ENCODE measurements at regions not wholly inside any gene's neighbourhood (a gene's known extent, or its start where the extent isn't known, plus 50 kb on each side); places are given as distances from the start of the nearest gene placed in this dataset.

GRCh38 chr6:119950681-119951080 is 601.1 kb upstream of the MAN1A1 start:
- TF ChIP-seq, protein P1, sequence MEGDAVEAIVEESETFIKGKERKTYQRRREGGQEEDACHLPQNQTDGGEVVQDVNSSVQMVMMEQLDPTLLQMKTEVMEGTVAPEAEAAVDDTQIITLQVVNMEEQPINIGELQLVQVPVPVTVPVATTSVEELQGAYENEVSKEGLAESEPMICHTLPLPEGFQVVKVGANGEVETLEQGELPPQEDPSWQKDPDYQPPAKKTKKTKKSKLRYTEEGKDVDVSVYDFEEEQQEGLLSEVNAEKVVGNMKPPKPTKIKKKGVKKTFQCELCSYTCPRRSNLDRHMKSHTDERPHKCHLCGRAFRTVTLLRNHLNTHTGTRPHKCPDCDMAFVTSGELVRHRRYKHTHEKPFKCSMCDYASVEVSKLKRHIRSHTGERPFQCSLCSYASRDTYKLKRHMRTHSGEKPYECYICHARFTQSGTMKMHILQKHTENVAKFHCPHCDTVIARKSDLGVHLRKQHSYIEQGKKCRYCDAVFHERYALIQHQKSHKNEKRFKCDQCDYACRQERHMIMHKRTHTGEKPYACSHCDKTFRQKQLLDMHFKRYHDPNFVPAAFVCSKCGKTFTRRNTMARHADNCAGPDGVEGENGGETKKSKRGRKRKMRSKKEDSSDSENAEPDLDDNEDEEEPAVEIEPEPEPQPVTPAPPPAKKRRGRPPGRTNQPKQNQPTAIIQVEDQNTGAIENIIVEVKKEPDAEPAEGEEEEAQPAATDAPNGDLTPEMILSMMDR (IDR thresholded peaks at IDR 0.05), result no peak
- no peak for TF ChIP-seq POLR2A (IDR thresholded peaks at IDR 0.05)

All from lower leg skin (tissue), 3 donors.